ENCODE measurements at regions not wholly inside any gene's neighbourhood (a gene's known extent, or its start where the extent isn't known, plus 50 kb on each side); places are given as distances from the start of the nearest gene placed in this dataset.

DNA sequence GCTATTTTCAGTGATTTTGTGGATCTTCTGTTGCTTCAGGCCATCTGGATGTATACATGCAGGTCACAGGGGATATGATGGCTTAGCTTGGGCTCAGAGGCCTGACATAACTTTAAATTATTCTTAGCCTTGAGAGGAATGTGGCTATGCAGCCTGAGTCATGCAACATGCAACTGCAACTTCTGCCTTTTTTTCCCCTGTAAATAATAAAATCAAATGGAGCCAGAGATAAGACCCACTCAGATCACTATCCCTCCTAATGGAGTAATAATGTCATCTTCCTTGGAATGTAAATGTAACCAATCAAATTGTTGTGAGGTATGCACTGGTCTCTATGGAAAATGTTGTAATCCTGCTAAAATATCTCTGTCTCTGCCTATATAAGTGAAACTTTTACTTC is 54.9 kb downstream of the MAGEB17 start:
- Histone ChIP-seq H3K4me3 (no peak overlapping the region), H3K27me3 (no peaks in the 10 kb centered on the region), H3K4me1 (no peaks in the 10 kb centered on the region), H3K9me3 (peaks cover 0 to 4% (median 0%) of the 10 kb centered on the region in 3 donors), H3K36me3 (replicated peaks in 1 of 2; ENCODE audit: insufficient read depth in 1 of 2, low read depth in 2 of 2) (no peaks in the 10 kb centered on the region), H3K27ac (no peak overlapping the region)
- TF ChIP-seq POLR2A (IDR thresholded peaks at IDR 0.05), result no peak
- TF ChIP-seq CTCF (IDR thresholded peaks at IDR 0.05), result no peak
- intact Hi-C loops (cut with DNase I), result no loop called here
- DNase-seq (no peak), ATAC-seq (no peak)

DNA sequence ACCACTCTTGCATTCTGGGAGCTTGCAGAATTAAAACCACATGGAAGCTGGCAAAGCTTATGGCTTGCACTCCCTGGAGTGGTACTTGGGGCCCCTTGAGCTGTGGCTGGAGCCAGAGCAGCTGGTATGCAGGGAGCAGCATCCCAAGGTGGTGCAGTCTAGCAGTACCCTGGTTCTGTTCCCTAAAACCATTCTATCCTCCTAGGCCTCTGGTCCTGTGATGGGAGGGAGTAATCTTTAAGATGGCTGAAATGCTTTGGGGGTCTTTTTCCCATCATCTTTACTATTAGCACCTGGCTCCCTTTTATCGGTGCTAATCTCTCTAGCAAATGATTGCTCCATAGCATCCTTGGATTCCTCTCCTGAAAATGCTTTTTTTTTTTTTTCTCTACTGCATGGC is 56.1 kb downstream of the MAGEB17 start:
- TF ChIP-seq POLR2A (IDR thresholded peaks at IDR 0.05) (no peak), CTCF (IDR thresholded peaks at IDR 0.05) (no peak)
- ATAC-seq, result no peak
- intact Hi-C loops (cut with DNase I), result no loop called here
- no peak overlapping the region for H3K27ac ChIP-seq
- H3K9me3 ChIP-seq, result peaks cover 0 to 4% (median 0%) of the 10 kb centered on the region in 3 donors
- H3K36me3 ChIP-seq (replicated peaks in 1 of 2; ENCODE audit: insufficient read depth in 1 of 2, low read depth in 2 of 2), result no peaks in the 10 kb centered on the region
- H3K4me3 ChIP-seq, result no peak overlapping the region
- no peaks in the 10 kb centered on the region for H3K4me1 ChIP-seq
- no peaks in the 10 kb centered on the region for H3K27me3 ChIP-seq
- no peak for DNase-seq
- WGBS, 2 donors, result 92 to 100% methylated on average over 1 of the region's 1 CpG

DNA sequence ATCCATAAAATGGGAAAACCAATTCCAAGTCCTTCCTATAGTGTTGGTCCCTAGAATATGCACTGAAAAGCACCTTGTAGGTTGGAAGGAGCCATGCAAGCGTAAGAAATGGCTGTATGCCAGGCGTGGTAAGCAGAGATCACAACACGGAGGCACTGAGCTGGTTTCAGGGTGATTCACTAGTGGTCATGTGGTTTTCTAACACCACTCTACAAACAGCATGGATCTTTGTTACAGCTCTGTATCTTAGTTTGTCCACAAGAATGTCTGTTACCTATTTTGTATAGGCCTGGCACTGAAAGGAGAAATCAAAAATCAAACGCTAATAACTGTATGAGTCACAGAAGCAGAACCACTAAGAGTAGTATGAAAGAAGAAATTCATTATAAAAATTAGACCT is 71.9 kb downstream of the MAGEB17 start:
- Histone ChIP-seq H3K36me3 (replicated peaks in 1 of 2; ENCODE audit: insufficient read depth in 1 of 2, low read depth in 2 of 2) (no peaks in the 10 kb centered on the region), H3K27ac (no peak overlapping the region), H3K27me3 (no peaks in the 10 kb centered on the region), H3K9me3 (no peaks in the 10 kb centered on the region), H3K4me3 (no peak overlapping the region), H3K4me1 (no peaks in the 10 kb centered on the region)
- no peak for DNase-seq
- no peak for ATAC-seq
- WGBS, 2 donors, result 82 to 85% methylated on average over 4 of the region's 4 CpGs
- intact Hi-C loops (cut with DNase I), result no loop called here
- TF ChIP-seq POLR2A (IDR thresholded peaks at IDR 0.05) (no peak), CTCF (IDR thresholded peaks at IDR 0.05) (no peak)

GRCh38 chrX:16240231-16240905 is 73.1 kb downstream of the MAGEB17 start:
- no peaks in the 10 kb centered on the region for H3K9me3 ChIP-seq
- TF ChIP-seq CTCF (IDR thresholded peaks at IDR 0.05) (no peak), POLR2A (IDR thresholded peaks at IDR 0.05) (no peak)
- intact Hi-C loops (cut with DNase I), result no loop called here
- H3K27ac ChIP-seq, result no peak overlapping the region
- DNase-seq (no peak), ATAC-seq (no peak)
- H3K36me3 ChIP-seq (replicated peaks in 1 of 2; ENCODE audit: insufficient read depth in 1 of 2, low read depth in 2 of 2), result no peaks in the 10 kb centered on the region
- WGBS, 2 donors, result 46 to 65% methylated on average over 2 of the region's 2 CpGs
- no peak overlapping the region for H3K4me3 ChIP-seq
- no peaks in the 10 kb centered on the region for H3K27me3 ChIP-seq
- no peaks in the 10 kb centered on the region for H3K4me1 ChIP-seq

GRCh38 chrX:16240968-16241367 is 73.7 kb downstream of the MAGEB17 start:
- H3K4me1 ChIP-seq, result no peaks in the 10 kb centered on the region
- H3K36me3 ChIP-seq (replicated peaks in 1 of 2; ENCODE audit: insufficient read depth in 1 of 2, low read depth in 2 of 2), result no peaks in the 10 kb centered on the region
- H3K27me3 ChIP-seq, result no peaks in the 10 kb centered on the region
- DNase-seq, result no peak
- H3K27ac ChIP-seq, result no peak overlapping the region
- TF ChIP-seq POLR2A (IDR thresholded peaks at IDR 0.05), result no peak
- no peak for TF ChIP-seq CTCF (IDR thresholded peaks at IDR 0.05)
- no peaks in the 10 kb centered on the region for H3K9me3 ChIP-seq
- no peak overlapping the region for H3K4me3 ChIP-seq
- no peak for ATAC-seq
- intact Hi-C loops (cut with DNase I), result no loop called here

All from body of pancreas (tissue), 4 donors.